Activated CD8-positive, alpha-beta memory T cell treated with anti-CD3 and anti-CD28 coated beads, Interleukin-2, amount 10 ng/mL, durations not matched to agents 7 days and 5 days (primary cell): ENCODE measurements at regions not wholly inside any gene's neighbourhood (a gene's known extent, or its start where the extent isn't known, plus 50 kb on each side); places are given as distances from the start of the nearest gene placed in this dataset.

Experiments used
- ATAC-seq: fragments of 150-1000 bp; cut with Tn5 transposase; one replicate; pipeline ENCODE4 v1.10.0; 2021; ENCODE audit warnings: moderate library complexity
- CTCF ChIA-PET: fragments of 350-600 bp; sonication (Branson Sonifier 250); formaldehyde crosslinking; loops from one replicate; lab custom pipeline; 2021; ENCODE audit warnings: antibody characterized with exemption; lab: Charles Lee
- DNase-seq: peaks from one replicate; pipeline ENCODE4 v3.0.0-alpha.2; 2020
- H3K27ac Mint-ChIP-seq: one replicate; pipeline ENCODE4 v1.8.0; 2021; ENCODE audit warnings: mild to moderate bottlenecking, mixed read lengths
- H3K27me3 Mint-ChIP-seq: one replicate; pipeline ENCODE4 v1.8.0; 2021; ENCODE audit warnings: mixed read lengths
- H3K36me3 Mint-ChIP-seq: one replicate; pipeline ENCODE4 v1.8.0; 2021; ENCODE audit warnings: mild to moderate bottlenecking, mixed read lengths
- H3K4me1 Mint-ChIP-seq: one replicate; pipeline ENCODE4 v1.8.0; 2021; ENCODE audit warnings: mixed read lengths
- H3K4me3 Mint-ChIP-seq: one replicate; pipeline ENCODE4 v1.8.0; 2021; ENCODE audit warnings: mild to moderate bottlenecking, moderate library complexity, mixed read lengths
- H3K9me3 Mint-ChIP-seq: one replicate; pipeline ENCODE4 v1.8.0; 2022; ENCODE audit warnings: low read depth, mixed read lengths

GRCh38 chr7:12954380-12955033 lies 267.1 kb downstream of the ARL4A start:
- Mint-ChIP-seq H3K36me3 (no peaks in the 10 kb centered on the region), H3K27me3 (peaks cover 3% of the 10 kb centered on the region), H3K4me3 (no peak overlapping the region), H3K4me1 (no peaks in the 10 kb centered on the region), H3K9me3 (no peaks in the 10 kb centered on the region), H3K27ac (no peak overlapping the region)
- CTCF ChIA-PET = no interaction called here
- no peak for ATAC-seq
- no peak for DNase-seq

DNA sequence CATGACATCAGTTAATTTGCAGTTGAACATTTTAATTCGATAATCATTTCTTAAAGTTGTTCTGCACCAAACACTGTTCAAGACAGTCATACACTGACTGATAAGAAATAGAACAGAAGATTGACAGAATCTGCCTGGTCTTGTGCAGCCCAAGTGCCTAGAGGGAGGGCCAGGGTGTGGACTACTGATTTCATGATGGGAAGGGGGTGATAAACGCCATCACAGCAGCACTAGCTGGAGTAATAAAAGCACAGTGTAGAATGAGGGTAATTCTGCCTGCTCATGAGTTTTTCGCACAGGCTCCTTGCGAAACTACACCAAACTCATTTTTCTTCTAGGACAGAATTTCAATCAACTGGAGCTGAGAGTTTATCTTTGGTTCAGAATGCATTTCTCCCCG lies 270.1 kb downstream of the ARL4A start:
- CTCF ChIA-PET = no interaction called here
- peaks cover 10% of the 10 kb centered on the region for H3K27me3 Mint-ChIP-seq

GRCh38 chr7:12961910-12962480 lies 274.6 kb downstream of the ARL4A start:
- Mint-ChIP-seq H3K4me1 (no peaks in the 10 kb centered on the region), H3K9me3 (no peaks in the 10 kb centered on the region), H3K36me3 (no peaks in the 10 kb centered on the region), H3K27ac (no peak overlapping the region), H3K27me3 (peaks cover 23% of the 10 kb centered on the region), H3K4me3 (no peak overlapping the region)
- no peak for ATAC-seq
- CTCF ChIA-PET = no interaction called here
- no peak for DNase-seq

More for the DNA sequence above, 270.1 kb downstream of the ARL4A start:
- ATAC-seq = no peak
- Mint-ChIP-seq H3K4me1 (no peaks in the 10 kb centered on the region), H3K27ac (no peak overlapping the region), H3K9me3 (no peaks in the 10 kb centered on the region), H3K36me3 (no peaks in the 10 kb centered on the region), H3K4me3 (no peak overlapping the region)
- no peak for DNase-seq

- H3K9me3 Mint-ChIP-seq = no peaks in the 10 kb centered on the region
- peaks cover 25% of the 10 kb centered on the region for H3K27me3 Mint-ChIP-seq
- no peaks in the 10 kb centered on the region for H3K4me1 Mint-ChIP-seq
- DNase-seq (no peak), ATAC-seq (no peak)
- no peak overlapping the region for H3K4me3 Mint-ChIP-seq
- no peaks in the 10 kb centered on the region for H3K36me3 Mint-ChIP-seq
- CTCF ChIA-PET = no interaction called here
- H3K27ac Mint-ChIP-seq = no peak overlapping the region
These were observed 276.0 kb downstream of the ARL4A start for GRCh38 chr7:12963435-12963834.

- DNase-seq (no peak), ATAC-seq (no peak)
- Mint-ChIP-seq H3K9me3 (no peaks in the 10 kb centered on the region), H3K27me3 (peaks cover 25% of the 10 kb centered on the region), H3K4me1 (no peaks in the 10 kb centered on the region), H3K36me3 (no peaks in the 10 kb centered on the region), H3K4me3 (no peak overlapping the region), H3K27ac (no peak overlapping the region)
- CTCF ChIA-PET = no interaction called here
These were observed 277.4 kb downstream of the ARL4A start for GRCh38 chr7:12964836-12965235.

DNA sequence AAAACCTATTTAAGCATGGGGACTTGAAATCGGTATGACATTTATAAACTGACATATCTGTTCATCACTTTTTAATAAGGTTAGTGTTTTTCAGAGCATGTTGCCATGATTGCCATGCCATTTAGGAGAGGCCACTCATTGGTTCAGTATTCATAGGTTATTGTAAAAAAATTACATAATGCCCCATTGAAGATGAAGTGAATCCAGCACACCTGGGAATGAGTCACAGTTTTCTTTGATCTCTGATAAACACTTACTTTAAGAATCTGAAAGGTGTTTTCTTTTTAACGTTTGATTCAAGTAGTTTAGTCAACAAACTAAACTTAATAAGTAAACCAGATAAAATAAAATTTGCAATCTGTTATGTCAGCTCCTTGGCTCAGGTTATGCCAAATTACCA lies 278.3 kb downstream of the ARL4A start:
- Mint-ChIP-seq H3K9me3 (no peaks in the 10 kb centered on the region), H3K4me1 (no peaks in the 10 kb centered on the region), H3K27me3 (peaks cover 25% of the 10 kb centered on the region), H3K36me3 (no peaks in the 10 kb centered on the region), H3K27ac (no peak overlapping the region), H3K4me3 (no peak overlapping the region)
- DNase-seq = no peak
- CTCF ChIA-PET = no interaction called here
- no peak for ATAC-seq

GRCh38 chr7:12967322-12967721 lies 279.9 kb downstream of the ARL4A start:
- ATAC-seq (no peak), DNase-seq (no peak)
- Mint-ChIP-seq H3K27me3 (peaks cover 19% of the 10 kb centered on the region), H3K4me3 (no peak overlapping the region), H3K27ac (no peak overlapping the region), H3K4me1 (no peaks in the 10 kb centered on the region), H3K36me3 (no peaks in the 10 kb centered on the region), H3K9me3 (no peaks in the 10 kb centered on the region)
- CTCF ChIA-PET = no interaction called here

DNA sequence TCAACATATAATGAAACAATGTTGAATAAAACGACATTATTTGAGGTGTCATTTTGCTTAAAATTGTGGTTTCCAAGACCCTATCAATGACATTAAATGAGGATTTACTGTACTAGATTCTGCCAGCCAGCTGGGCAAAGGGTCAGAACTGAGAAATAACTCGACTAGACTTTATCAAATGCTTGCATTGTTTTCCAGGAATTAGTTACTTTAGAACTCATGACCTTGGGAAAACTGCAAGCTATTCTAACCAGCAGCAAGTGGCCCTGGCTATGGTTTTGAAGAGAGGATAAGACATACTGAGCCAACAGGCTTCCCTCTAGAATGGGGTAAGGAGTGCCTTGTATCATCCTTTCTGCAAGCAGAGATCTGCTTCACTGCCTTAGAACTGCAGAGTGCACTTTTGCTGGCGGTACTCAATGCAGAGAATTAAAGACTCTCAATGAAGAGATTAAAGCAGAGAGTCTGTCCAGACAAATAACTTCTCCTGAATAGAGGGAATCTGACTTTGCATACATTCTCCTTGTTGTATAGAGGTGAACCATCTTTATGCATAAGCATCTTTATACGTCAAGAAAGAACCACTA lies 281.5 kb downstream of the ARL4A start:
- no peak for ATAC-seq
- no peak for DNase-seq
- Mint-ChIP-seq H3K4me1 (no peaks in the 10 kb centered on the region), H3K27ac (no peak overlapping the region), H3K9me3 (no peaks in the 10 kb centered on the region), H3K27me3 (peaks cover 16% of the 10 kb centered on the region), H3K4me3 (no peak overlapping the region), H3K36me3 (no peaks in the 10 kb centered on the region)
- CTCF ChIA-PET = no interaction called here

DNA sequence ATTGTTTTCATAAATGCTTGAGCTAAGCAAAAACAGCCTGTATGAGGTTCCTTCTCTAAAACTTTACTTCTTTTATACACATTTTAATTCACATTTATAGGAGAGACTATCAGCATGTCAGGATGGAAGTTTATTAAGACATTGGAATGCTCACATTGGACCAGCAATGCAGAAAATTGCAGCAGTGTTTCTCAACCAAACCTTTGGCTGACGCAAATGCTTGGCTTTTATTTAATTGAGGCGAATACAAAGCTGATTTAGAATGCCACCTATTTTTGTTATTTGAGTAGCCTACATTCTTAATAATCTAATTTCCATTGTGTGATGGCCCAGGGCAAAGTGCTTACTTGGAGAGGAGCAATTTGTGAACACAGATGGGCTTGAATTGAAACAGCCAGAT lies 283.2 kb downstream of the ARL4A start:
- H3K9me3 Mint-ChIP-seq = no peaks in the 10 kb centered on the region
- peaks cover 7% of the 10 kb centered on the region for H3K27me3 Mint-ChIP-seq
- H3K27ac Mint-ChIP-seq = no peak overlapping the region
- CTCF ChIA-PET = no interaction called here
- H3K36me3 Mint-ChIP-seq = no peaks in the 10 kb centered on the region
- H3K4me1 Mint-ChIP-seq = no peaks in the 10 kb centered on the region
- ATAC-seq = no peak
- DNase-seq = no peak
- H3K4me3 Mint-ChIP-seq = no peak overlapping the region

DNA sequence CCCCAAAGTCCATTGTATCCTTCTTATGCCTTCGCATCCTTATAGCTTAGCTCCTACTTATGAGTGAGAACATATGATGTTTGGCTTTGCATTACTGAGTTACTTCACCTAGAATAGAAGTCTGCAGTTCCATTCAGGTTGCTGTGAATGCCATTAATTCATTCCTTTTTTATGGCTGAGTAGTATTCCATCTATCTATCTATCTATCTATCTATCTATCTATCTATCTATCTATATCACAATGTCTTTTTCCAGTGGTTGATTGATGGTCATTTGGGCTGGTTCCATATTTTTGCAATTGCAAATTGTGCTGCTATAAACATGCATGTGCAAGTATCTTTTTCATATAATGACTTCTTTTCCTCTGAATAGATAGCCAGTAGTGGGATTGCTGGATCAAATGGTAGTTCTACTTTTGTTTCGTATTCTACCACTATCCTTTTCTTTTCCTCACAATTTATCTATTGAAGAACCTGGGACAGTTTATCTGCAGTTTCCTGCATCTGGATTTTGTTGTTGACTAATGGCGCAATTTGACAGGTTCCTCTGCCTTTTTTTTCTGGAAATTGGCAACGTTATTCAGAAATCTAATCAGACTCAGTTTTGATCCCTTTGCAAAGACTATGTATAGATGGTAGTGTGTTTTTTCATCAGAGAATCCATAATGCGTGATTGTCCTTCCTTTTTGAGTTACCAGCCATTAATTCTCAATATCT lies 287.2 kb downstream of the ARL4A start:
- DNase-seq (no peak), ATAC-seq (no peak)
- Mint-ChIP-seq H3K36me3 (no peaks in the 10 kb centered on the region), H3K9me3 (no peaks in the 10 kb centered on the region), H3K4me1 (no peaks in the 10 kb centered on the region), H3K4me3 (no peak overlapping the region), H3K27ac (no peak overlapping the region), H3K27me3 (peaks cover 2% of the 10 kb centered on the region)
- CTCF ChIA-PET = no interaction called here

- Mint-ChIP-seq H3K27me3 (peaks cover 2% of the 10 kb centered on the region), H3K4me3 (no peak overlapping the region), H3K9me3 (no peaks in the 10 kb centered on the region), H3K27ac (no peak overlapping the region), H3K36me3 (no peaks in the 10 kb centered on the region), H3K4me1 (no peaks in the 10 kb centered on the region)
- CTCF ChIA-PET = no interaction called here
- DNase-seq (no peak), ATAC-seq (no peak)
These were observed 288.0 kb downstream of the ARL4A start for GRCh38 chr7:12975412-12975811.

- no peaks in the 10 kb centered on the region for H3K9me3 Mint-ChIP-seq
These were observed 291.7 kb downstream of the ARL4A start for GRCh38 chr7:12979181-12979580.

GRCh38 chr7:12982178-12982577 lies 294.7 kb downstream of the ARL4A start:
- Mint-ChIP-seq H3K27me3 (peaks cover 4% of the 10 kb centered on the region), H3K4me3 (no peak overlapping the region), H3K9me3 (no peaks in the 10 kb centered on the region), H3K4me1 (no peaks in the 10 kb centered on the region), H3K27ac (no peak overlapping the region), H3K36me3 (no peaks in the 10 kb centered on the region)
- ATAC-seq = no peak
- no peak for DNase-seq
- CTCF ChIA-PET = no interaction called here

More at GRCh38 chr7:12979181-12979580, 291.7 kb downstream of the ARL4A start:
- Mint-ChIP-seq H3K4me1 (no peaks in the 10 kb centered on the region), H3K36me3 (no peaks in the 10 kb centered on the region), H3K27ac (no peak overlapping the region), H3K27me3 (peaks cover 4% of the 10 kb centered on the region), H3K4me3 (no peak overlapping the region)
- ATAC-seq (no peak), DNase-seq (no peak)
- CTCF ChIA-PET = no interaction called here

GRCh38 chr7:12984117-12984516 lies 296.7 kb downstream of the ARL4A start:
- Mint-ChIP-seq H3K4me1 (no peaks in the 10 kb centered on the region), H3K4me3 (no peak overlapping the region), H3K27me3 (peaks cover 4% of the 10 kb centered on the region), H3K36me3 (no peaks in the 10 kb centered on the region), H3K27ac (no peak overlapping the region), H3K9me3 (no peaks in the 10 kb centered on the region)
- CTCF ChIA-PET = no interaction called here
- DNase-seq = no peak
- no peak for ATAC-seq
